BE2C (cell line): ENCODE measurements at regions not wholly inside any gene's neighbourhood (a gene's known extent, or its start where the extent isn't known, plus 50 kb on each side); places are given as distances from the start of the nearest gene placed in this dataset.

ENCODE experiments used
- DNase-seq: peaks from one replicate; pipeline ENCODE4 v3.0.0-alpha.2; 2020
- H3K27me3 ChIP-seq: fragments of 250-450 bp; sonication (Bioruptor Pico); 2 replicates; pipeline ENCODE4 v1.5.1; 2020; ENCODE audit warnings: mild to moderate bottlenecking
- H3K36me3 ChIP-seq: fragments of 250-450 bp; sonication (Bioruptor Pico); 2 replicates; pipeline ENCODE4 v1.5.1; 2020; ENCODE audit warnings: mild to moderate bottlenecking
- H3K4me1 ChIP-seq: fragments of 250-450 bp; sonication (Bioruptor Pico); 2 replicates; pipeline ENCODE4 v1.5.1; 2020
- H3K4me3 ChIP-seq: 2 replicates; pipeline ENCODE4 v1.5.1; 2011; ENCODE audit warnings: low read depth, low read length
- H3K9me3 ChIP-seq: fragments of 250-450 bp; sonication (Bioruptor Pico); 2 replicates; pipeline ENCODE4 v1.5.1; 2020
- CTCF ChIP-seq: IDR thresholded peaks from 2 replicates; pipeline ENCODE4 v1.5.1; 2012; ENCODE audit warnings: mild to moderate bottlenecking, low read depth, low read length

GRCh38 chr16:66255647-66256046 lies 110.8 kb upstream of the CDH5 start:
- H3K4me1 ChIP-seq, result no peaks in the 10 kb centered on the region
- DNase-seq, result no peak
- H3K9me3 ChIP-seq, result no peaks in the 10 kb centered on the region
- no peaks in the 10 kb centered on the region for H3K36me3 ChIP-seq
- 0 out of 2 replicates have a peak, but pooled peaks have one; percentile 13 for TF ChIP-seq CTCF
- no peaks in the 10 kb centered on the region for H3K27me3 ChIP-seq
- H3K4me3 ChIP-seq, result no peak overlapping the region

GRCh38 chr16:66254751-66255150 lies 111.7 kb upstream of the CDH5 start:
- Histone ChIP-seq H3K9me3 (no peaks in the 10 kb centered on the region), H3K4me1 (no peaks in the 10 kb centered on the region), H3K36me3 (no peaks in the 10 kb centered on the region), H3K27me3 (no peaks in the 10 kb centered on the region), H3K4me3 (no peak overlapping the region)
- DNase-seq, result no peak
- TF ChIP-seq CTCF, result no peak

GRCh38 chr16:66254106-66254505 lies 112.4 kb upstream of the CDH5 start:
- no peaks in the 10 kb centered on the region for H3K27me3 ChIP-seq
- DNase-seq, result no peak
- no peak for TF ChIP-seq CTCF
- H3K4me1 ChIP-seq, result no peaks in the 10 kb centered on the region
- no peak overlapping the region for H3K4me3 ChIP-seq
- H3K9me3 ChIP-seq, result no peaks in the 10 kb centered on the region
- H3K36me3 ChIP-seq, result no peaks in the 10 kb centered on the region

- Histone ChIP-seq H3K27me3 (no peaks in the 10 kb centered on the region), H3K4me1 (no peaks in the 10 kb centered on the region), H3K4me3 (no peak overlapping the region), H3K9me3 (no peaks in the 10 kb centered on the region), H3K36me3 (no peaks in the 10 kb centered on the region)
- TF ChIP-seq CTCF, result no peak
- DNase-seq, result no peak
Measured at GRCh38 chr16:66251476-66252160, 114.9 kb upstream of the CDH5 start.

- no peak overlapping the region for H3K4me3 ChIP-seq
Measured at GRCh38 chr16:66250686-66251431, 115.6 kb upstream of the CDH5 start.

More at GRCh38 chr16:66250686-66251431, 115.6 kb upstream of the CDH5 start:
- Histone ChIP-seq H3K27me3 (no peaks in the 10 kb centered on the region), H3K36me3 (no peaks in the 10 kb centered on the region), H3K9me3 (no peaks in the 10 kb centered on the region), H3K4me1 (no peaks in the 10 kb centered on the region)
- TF ChIP-seq CTCF, result no peak
- DNase-seq, result no peak
